ENCODE measurements at regions not wholly inside any gene's neighbourhood (a gene's known extent, or its start where the extent isn't known, plus 50 kb on each side); places are given as distances from the start of the nearest gene placed in this dataset.
A peak's percentile ranks its signal among the peaks of the same experiment; 100 is the strongest.

DNA sequence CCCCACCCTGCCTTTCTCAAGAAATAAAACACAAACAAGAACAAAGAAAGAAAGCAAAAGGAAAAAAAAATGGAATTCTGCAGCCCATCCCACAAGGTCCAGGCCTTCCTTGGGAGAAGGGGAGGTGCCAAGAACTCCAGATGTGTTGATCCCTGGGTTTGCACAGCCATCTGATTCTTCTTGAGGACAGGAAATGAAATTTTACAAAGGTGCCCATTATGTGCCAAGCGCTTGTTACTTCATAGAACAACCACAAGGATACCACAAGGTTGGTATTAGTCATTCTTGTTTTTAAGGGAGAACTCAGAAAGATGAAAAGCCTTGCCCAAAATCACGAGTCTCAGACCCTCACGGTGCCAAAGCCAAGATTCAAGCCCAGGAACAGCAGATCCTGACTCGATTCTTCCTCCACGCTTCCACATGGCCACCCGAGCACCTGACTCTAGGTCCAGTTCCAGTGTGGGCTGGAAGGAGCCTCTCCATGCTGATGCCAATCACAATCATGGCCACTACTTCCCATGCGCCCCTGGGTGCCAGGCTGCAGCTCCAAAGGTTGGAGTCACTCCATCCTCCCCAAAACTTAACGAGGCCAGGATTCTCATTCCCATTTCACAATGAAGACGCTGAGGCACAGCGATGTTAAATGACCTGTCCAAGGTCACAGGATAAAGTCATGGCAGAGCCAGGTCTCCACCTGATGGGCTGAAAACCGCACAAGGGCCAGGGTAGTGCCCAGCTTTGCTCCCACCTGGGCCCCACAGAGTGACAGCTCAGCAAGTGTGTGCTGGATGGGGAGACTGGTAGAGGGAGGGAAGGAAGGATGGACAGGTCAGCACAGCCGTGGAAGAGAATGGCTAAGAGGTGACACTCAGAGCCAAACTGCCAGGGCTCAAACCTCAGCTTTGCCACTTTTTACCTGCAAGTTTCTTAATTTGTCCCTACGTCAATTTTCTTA, 66.7 kb upstream of the TOP1 start:
- DNase-seq, result no peak

DNA sequence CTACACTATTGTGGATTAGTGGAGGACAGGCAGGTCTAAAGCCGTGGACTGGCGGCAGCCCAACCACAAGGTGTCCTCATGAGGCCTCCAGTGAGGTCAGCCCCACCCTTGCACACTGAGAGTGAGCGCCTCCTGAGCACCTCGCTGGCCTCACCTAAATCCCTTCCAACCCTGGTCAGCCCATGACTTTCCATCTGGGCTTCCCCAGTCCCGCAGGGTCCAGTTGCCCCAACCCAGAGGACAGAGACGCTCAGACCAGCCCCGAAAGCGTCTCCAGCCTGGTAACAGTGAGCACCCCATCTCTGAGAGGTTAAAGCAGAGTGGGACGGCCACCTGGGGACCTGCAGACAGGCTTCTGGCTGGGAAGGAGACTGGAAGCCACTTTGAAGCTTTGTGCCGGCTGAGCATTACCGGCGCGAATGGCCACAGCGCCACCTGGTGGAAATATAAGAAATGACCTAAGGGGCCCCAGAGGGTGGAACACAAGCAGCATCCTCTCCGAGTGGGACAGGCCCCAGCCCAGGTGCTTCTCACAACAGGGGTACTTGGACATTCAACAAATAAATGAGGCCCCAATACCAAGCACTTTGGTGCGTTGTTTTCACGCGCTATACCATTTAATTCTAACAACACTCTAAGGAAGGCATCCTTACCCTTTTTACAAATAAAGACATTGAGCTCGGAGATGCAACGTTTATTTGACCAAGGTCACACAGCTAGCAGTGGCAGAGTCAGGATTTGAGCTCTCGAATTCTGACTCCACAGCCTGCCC, 65.7 kb upstream of the TOP1 start:
- peak; percentile 76 for DNase-seq

GRCh38 chr20:40963505-40963845, 65.1 kb upstream of the TOP1 start:
- no peak for DNase-seq

DNA sequence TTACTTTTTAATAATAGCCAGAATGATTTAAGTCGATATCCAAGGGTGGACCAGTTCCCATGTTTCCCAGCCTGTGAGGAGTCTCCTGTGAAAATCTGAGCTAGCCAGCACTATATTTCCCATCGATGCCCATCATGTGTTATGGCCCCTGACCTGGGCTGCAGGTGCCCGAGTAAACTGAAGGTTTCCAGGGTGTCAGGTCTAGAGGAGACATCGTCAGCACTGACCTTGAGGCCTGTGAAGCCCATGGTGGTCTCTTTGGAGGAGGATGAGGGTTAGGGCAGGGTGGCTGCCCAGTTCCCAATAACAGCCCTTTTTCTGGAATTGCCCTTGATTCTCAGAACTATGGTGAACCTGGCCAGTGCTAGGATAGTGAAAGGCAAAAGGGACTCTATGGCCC, 63.0 kb upstream of the TOP1 start:
- no peak for DNase-seq

DNA sequence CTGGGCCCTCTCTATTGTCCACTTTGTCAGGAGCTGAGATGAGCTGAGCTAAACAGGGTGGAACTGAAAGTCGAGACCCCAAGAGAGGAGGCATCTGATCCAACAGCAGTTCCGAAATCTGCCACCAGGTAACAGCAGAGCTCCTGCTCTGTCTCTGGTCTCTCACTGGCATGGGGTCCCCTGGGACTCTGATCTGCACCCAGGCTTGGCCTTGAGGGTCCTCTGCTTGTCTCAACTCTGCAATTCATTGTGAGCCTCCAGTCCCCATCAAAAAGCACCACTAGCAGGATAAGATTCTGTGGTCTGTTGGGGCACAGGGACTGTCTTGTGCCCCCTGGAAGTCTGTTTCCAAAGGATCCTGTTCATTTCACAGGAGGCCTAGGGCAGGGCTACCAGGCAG, 62.5 kb upstream of the TOP1 start:
- no peak for DNase-seq

DNA sequence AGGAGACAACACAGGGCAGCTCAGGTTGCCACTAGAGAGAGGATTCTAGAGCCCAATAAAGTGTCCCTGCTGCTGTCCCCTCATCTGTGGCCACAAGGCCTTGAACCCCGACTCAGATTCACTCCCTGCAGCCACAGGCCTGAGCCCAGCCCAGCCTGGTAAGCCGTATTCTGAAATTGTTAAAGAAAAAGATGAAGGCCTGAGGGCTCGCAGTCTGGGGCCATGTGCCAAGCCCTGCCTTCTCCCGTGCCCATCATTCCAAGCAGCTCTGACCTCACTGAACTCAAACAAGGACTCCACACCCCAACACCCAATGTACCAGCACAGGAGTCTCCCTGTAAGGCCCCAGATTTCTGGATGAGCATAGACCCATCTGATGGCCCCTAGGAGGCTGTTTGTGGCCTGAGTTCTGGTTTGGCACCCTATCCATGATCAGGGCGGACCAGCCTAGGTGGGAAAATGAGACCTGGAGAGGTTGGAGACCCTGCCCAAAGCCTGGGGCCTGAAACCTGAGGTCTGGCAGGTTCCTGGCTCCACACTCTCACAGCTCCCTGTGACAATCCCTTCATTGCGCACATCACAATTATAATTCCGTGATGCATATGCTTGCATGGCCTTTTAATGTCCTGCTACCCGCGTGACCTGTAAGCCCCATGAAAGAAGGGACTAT, 62.0 kb upstream of the TOP1 start:
- DNase-seq, result no peak

GRCh38 chr20:40967700-40968099, 60.9 kb upstream of the TOP1 start:
- no peak for DNase-seq

DNA sequence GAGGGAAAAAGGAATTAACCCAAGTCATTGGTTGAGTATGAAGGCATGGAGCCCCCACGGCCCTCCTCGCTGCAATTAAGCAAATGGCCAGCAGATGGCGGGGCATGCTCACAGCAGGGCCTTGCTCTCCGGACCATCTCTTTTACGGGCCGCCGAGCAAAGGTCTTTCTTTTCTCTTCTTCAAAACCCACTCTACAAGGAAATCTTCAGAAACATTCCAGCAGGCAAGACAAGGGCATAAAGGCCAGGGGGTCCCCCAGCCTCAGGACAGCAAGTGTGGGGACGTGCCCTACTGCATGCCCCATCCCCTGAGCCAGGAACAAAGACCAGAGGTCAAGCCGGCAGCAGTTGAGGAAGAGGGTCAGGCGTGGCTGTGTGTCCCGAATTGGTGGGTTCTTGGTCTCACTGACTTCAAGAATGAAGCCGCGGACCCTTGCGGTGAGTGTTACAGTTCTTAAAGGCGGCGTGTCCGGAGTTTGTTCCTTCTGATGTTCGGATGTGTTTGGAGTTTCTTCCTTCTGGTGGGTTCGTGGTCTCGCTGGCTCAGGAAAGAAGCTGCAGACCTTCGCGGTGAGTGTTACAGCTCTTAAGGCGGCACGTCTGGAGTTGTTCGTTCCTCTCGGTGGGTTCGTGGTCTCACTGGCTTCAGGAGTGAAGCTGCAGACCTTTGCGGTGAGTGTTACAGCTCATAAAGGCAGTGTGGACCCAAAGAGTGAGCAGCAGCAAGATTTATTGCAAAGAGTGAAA, 59.6 kb upstream of the TOP1 start:
- peak; percentile 85 for DNase-seq

GRCh38 chr20:40970218-40970617, 58.4 kb upstream of the TOP1 start:
- no peak for DNase-seq

DNA sequence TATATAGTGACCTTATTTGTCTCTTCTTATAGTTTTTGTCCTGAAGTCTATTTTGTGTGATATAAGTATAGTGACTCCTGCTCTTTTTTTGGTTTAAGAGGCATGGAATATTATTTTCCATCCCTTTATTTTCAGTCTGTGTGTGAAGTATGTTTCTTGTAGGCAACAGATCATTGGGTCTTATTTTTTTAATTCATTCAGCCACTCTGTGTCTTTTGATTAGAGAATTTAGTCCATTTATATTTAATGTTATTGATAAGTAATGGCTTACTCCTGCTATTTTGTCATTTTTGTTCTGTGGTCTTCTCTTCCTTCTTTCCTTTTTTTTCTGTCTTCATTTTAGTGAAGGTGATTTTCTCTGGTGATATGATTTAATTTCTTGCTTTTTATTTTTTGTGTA, 51.4 kb upstream of the TOP1 start:
- no peak for DNase-seq

DNA sequence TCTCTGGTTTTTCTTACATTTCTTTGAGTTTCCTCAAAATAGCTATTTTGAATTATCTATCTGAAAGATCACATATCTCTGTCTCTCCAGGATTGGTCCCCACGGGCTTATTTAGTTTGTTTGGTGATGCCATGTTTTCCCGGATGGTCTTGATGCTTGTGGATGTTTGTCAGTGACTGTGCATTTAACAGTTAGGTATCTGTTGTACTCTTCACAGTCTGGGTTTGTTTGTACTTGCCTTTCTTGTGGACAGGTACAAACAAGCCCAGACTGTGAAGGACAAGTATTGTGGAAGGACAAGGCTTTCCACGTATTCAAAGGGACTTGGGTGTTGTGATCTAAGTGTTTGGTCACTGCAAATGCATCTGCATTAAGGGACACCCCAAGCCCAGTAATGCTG, 49.9 kb upstream of the TOP1 start:
- no peak for DNase-seq
